ENCODE measurements at regions not wholly inside any gene's neighbourhood (a gene's known extent, or its start where the extent isn't known, plus 50 kb on each side); places are given as distances from the start of the nearest gene placed in this dataset.
A peak's percentile ranks its signal among the peaks of the same experiment; 100 is the strongest.

DNA sequence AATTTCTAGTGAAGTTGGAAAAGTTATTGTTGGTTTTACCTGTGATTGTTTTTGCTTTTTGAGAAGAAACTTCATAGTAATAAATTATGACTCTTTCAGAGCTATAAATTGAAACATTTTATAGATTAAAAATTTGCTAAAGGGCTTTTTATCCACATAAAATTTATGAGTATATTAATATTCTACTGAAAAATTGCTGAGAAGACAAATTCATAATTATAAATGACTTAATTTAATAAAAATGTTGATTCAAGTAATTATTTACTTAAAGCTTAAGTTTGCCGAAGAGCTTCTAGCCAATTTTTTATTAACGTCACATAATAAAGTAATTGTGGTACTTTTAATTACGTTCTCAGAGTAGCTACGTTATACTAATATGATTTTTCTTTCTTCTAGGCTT lies 761.7 kb downstream of the DNAJB9 start:
- ATAC-seq (ENCODE audit: low read depth): no peak
- H3K27ac ChIP-seq (ENCODE audit: insufficient read depth, low read length): no peak overlapping the region
- no peak overlapping the region for H4K8ac ChIP-seq (ENCODE audit: low read depth in 2 of 2, low read length in 2 of 2)
- H2BK20ac ChIP-seq (ENCODE audit: low read depth, low read length): no peak overlapping the region
- no peak overlapping the region for H3K23ac ChIP-seq (ENCODE audit: low read depth, low read length)
- H2BK15ac ChIP-seq (ENCODE audit: low read depth, low read length): no peak overlapping the region
- H3K36me3 ChIP-seq (ENCODE audit: control insufficient read depth, insufficient read depth, low read length): no peaks in the 10 kb centered on the region
- CTCF ChIA-PET: no interaction called here
- in situ Hi-C loops (cut with MboI; ENCODE audit: low sequenced_read_pairs): no loop called here
- dilution Hi-C loops (cut with HindIII; ENCODE audit: low sequenced_read_pairs, unreplicated experiment): no loop called here
- H3K9ac ChIP-seq (ENCODE audit: low read depth, low read length): no peak overlapping the region
- no peak overlapping the region for H2BK5ac ChIP-seq (ENCODE audit: low read depth, low read length, poor library complexity, severe bottlenecking)
- POLR2A ChIA-PET (ENCODE audit: unreplicated experiment): no interaction called here
- no peak overlapping the region for H4K91ac ChIP-seq (ENCODE audit: insufficient read depth, low read depth, low read length)
- H2AK5ac ChIP-seq (ENCODE audit: low read depth, low read length): no peak overlapping the region
- no peaks in the 10 kb centered on the region; the same call in 1 of the 2 replicates for H3K9me3 ChIP-seq (ENCODE audit: control insufficient read depth, insufficient read depth, low read length)
- H3K9me1 ChIP-seq (ENCODE audit: insufficient read depth, low read length): no peaks in the 10 kb centered on the region
- no peak overlapping the region for H2AFZ ChIP-seq (replicated peaks; ENCODE audit: low read length, poor library complexity)
- peak; percentile 66 for TF ChIP-seq MAFK (IDR thresholded peaks at IDR 0.05; ENCODE audit: low read depth, low read length)
- TF ChIP-seq, protein P1, sequence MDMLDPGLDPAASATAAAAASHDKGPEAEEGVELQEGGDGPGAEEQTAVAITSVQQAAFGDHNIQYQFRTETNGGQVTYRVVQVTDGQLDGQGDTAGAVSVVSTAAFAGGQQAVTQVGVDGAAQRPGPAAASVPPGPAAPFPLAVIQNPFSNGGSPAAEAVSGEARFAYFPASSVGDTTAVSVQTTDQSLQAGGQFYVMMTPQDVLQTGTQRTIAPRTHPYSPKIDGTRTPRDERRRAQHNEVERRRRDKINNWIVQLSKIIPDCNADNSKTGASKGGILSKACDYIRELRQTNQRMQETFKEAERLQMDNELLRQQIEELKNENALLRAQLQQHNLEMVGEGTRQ (IDR thresholded peaks at IDR 0.05; ENCODE audit: low read depth, low read length): no peak
- H3K4ac ChIP-seq (ENCODE audit: low read depth, low read length): no peak overlapping the region
- H4K5ac ChIP-seq (ENCODE audit: low read depth, low read length): no peak overlapping the region
- H2BK120ac ChIP-seq (ENCODE audit: low read depth, low read length): no peak overlapping the region
- no peak overlapping the region for H3K4me3 ChIP-seq (ENCODE audit: insufficient read depth, low read depth, low read length)
- no peak overlapping the region for H2AK9ac ChIP-seq (replicated peaks; ENCODE audit: low read depth, low read length, poor library complexity)
- no peaks in the 10 kb centered on the region for H3K79me1 ChIP-seq (ENCODE audit: low read depth in 1 of 2, low read length in 2 of 2)
- H3K27me3 ChIP-seq (ENCODE audit: control insufficient read depth, insufficient read depth, low read length): no peaks in the 10 kb centered on the region
- no TSS peak for BruUV-seq (replicated peaks)
- no CpG with 5 or more reads among the region's 4 CpGs for whole genome bisulfite sequencing, 2 experiments (ENCODE audit: extremely low coverage in 2 of 2, insufficient read length in 1 of 2)
- no peak for DNase-seq
- H3K4me2 ChIP-seq (ENCODE audit: low read depth, low read length): no peak overlapping the region
- H3K18ac ChIP-seq (ENCODE audit: low read depth, low read length): no peak overlapping the region
- no peak overlapping the region for H3K56ac ChIP-seq (ENCODE audit: extremely low read depth, insufficient read depth, low read length)
- H3K14ac ChIP-seq (replicated peaks; ENCODE audit: low read depth, low read length): no peak overlapping the region
- intact Hi-C loops (cut with micrococcal nuclease): no loop called here
- H4K20me1 ChIP-seq (ENCODE audit: insufficient read depth, low read length): no peaks in the 10 kb centered on the region
- H3K4me1 ChIP-seq (ENCODE audit: control insufficient read depth, insufficient read depth, low read length): no peaks in the 10 kb centered on the region
